NK-92 treated with Interleukin-12 subunit alpha and Interleukin-12 subunit beta, amount 100 ng/mL, for 24 hours (cell line): ENCODE measurements at regions not wholly inside any gene's neighbourhood (a gene's known extent, or its start where the extent isn't known, plus 50 kb on each side); places are given as distances from the start of the nearest gene placed in this dataset.
"Not testable (repeated sequence)": the region's sequence is repeated elsewhere in the genome, so short reads cannot be mapped to it uniquely, and the experiment has no call there.

Experiments used
- DNase-seq: peaks from one replicate; lab custom pipeline; 2025; lab: John Stamatoyannopoulos, UW

- DNase-seq: no peak
These were observed 95.3 kb upstream of the CXCL13 start for GRCh38 chr4:77510367-77510766.

DNA sequence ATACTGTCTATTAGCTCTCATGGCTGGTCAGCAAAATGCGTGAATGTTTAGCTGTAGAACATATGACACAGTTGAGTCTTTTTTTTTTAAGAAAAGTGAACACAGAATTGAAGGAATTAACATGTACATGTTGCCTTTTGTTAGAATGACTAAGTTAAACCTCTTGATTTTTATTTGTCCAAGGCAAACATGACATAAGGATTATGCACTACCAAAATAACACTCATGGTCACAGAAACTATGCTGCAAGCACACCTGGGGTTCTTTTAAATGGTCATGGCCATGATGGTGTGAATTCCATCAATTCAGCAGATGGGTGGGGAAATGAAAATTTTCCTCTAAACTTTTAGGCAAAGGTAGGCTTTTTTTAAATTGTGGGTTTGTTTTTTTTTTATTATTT lies 80.1 kb upstream of the CXCL13 start:
- DNase-seq: no peak

DNA sequence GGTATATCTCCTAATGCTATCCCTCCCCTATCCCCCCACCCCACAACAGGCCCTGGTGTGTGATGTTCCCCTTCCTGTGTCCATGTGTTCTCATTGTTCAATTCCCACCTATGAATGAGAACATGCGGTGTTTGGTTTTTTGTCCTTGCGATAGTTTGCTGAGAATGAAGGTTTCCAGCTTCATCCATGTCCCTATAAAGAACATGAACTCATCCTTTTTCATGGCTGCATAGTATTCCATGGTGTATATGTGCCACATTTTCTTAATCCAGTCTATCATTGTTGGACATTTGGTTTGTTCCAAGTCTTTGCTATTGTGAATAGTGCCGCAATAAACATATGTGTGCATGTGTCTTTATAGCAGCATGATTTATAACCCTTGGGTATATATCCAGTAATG lies 77.7 kb upstream of the CXCL13 start:
- DNase-seq: not testable (repeated sequence)

DNA sequence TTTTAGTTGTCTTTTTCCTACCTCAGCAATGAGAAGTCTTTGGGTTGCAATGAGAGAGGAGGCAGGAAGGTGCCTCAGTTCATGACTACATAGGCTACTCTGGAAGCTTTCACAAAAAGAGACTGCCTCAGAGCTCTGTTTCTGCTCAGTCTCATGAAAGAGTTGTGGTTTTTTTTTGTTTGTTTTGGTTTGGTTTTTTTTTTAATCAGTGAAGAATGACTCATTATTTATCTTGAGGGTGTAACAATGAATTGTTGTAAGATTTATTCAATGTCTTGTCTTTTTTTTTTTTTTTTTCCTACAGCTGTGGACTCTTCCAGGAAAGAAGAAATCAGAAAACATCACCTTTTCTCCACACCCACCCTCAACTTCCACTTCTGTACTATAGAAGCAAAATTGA lies 67.5 kb upstream of the CXCL13 start:
- no peak for DNase-seq

- no peak for DNase-seq
These were observed 67.0 kb upstream of the CXCL13 start for GRCh38 chr4:77538574-77539157.
